ENCODE measurements at regions not wholly inside any gene's neighbourhood (a gene's known extent, or its start where the extent isn't known, plus 50 kb on each side); places are given as distances from the start of the nearest gene placed in this dataset.

DNA sequence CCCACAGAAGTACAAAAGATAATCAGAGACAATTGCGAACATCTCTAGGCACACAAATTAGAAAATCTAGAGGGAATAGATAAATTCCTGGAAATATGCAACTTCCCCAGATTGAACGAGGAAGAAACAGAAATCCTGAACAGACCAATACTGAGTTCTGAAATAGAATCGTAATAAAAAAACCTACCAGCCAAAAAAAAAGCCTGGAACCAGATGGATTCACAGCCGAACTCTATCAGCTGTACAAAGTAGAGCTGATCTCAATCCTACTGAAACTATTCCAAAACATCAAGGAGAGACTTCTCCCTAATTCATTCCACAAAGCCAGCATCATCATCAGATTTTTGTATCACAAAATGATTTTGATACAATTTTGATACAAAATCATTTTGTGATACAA, 206.4 kb downstream of the REEP3 start:
- TF ChIP-seq POLR2A (IDR thresholded peaks at IDR 0.05) = no peak
- TF ChIP-seq, protein P1, sequence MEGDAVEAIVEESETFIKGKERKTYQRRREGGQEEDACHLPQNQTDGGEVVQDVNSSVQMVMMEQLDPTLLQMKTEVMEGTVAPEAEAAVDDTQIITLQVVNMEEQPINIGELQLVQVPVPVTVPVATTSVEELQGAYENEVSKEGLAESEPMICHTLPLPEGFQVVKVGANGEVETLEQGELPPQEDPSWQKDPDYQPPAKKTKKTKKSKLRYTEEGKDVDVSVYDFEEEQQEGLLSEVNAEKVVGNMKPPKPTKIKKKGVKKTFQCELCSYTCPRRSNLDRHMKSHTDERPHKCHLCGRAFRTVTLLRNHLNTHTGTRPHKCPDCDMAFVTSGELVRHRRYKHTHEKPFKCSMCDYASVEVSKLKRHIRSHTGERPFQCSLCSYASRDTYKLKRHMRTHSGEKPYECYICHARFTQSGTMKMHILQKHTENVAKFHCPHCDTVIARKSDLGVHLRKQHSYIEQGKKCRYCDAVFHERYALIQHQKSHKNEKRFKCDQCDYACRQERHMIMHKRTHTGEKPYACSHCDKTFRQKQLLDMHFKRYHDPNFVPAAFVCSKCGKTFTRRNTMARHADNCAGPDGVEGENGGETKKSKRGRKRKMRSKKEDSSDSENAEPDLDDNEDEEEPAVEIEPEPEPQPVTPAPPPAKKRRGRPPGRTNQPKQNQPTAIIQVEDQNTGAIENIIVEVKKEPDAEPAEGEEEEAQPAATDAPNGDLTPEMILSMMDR (IDR thresholded peaks at IDR 0.05) = no peak

Measured in Peyer's patch (tissue), 4 donors.